GM12878 (cell line): ENCODE measurements at regions not wholly inside any gene's neighbourhood (a gene's known extent, or its start where the extent isn't known, plus 50 kb on each side); places are given as distances from the start of the nearest gene placed in this dataset.

Experiments
- ATAC-seq: fragments of 200-7000 bp; cut with Tn5 transposase; 3 replicates; pipeline ENCODE4 v1.9.1; 2020; ENCODE audit warnings: mild to moderate bottlenecking, moderate library complexity
- BruUV-seq: library from RNA; stranded (reverse); fragments of 400-500 nt; replicated peaks from 2 replicates; lab custom pipeline; 2021; lab: Mats Ljungman, UMichigan
- CTCF ChIA-PET: fragments of 300-600 bp; sonication (Branson Sonifier 250); formaldehyde crosslinking; extraction: SDS; loops from one replicate; lab custom pipeline; 2021; ENCODE audit warnings: inconsistent platforms; lab: Yijun Ruan, JAX
- POLR2A ChIA-PET: fragments of 350-600 bp; formaldehyde crosslinking; extraction: SDS; loops from one replicate; lab custom pipeline; 2021; ENCODE audit warnings: inconsistent platforms; lab: Charles Lee
- RAD21 ChIA-PET: fragments of 300-600 bp; sonication (Branson Sonifier 250); formaldehyde crosslinking; loops from one replicate; lab custom pipeline; 2023; ENCODE audit warnings: antibody characterized with exemption; ENCODE audit not compliant: unreplicated experiment; lab: Charles Lee
- SMC1A ChIA-PET: fragments of 300-600 bp; sonication (Branson Sonifier 250); formaldehyde crosslinking; loops from one replicate; lab custom pipeline; 2023; ENCODE audit not compliant: unreplicated experiment, uncharacterized antibody; lab: Charles Lee
- DNase-seq: peaks from one replicate; pipeline ENCODE4 v3.0.0-alpha.2; 2011; ENCODE audit warnings: low read depth, low spot score
- FAIRE-seq: peaks from 3 replicates; lab custom pipeline; 2011; peaks lifted over from hg19 to GRCh38; lab: Jason Lieb, UNC
- H2AFZ ChIP-seq: 2 replicates; pipeline ENCODE4 v1.6.0; 2011; ENCODE audit warnings: low read depth, low read length, control low read depth; ENCODE audit not compliant: control insufficient read depth
- H3K27ac ChIP-seq: 2 replicates; pipeline ENCODE4 v1.5.1; 2011; ENCODE audit warnings: control low read depth; ENCODE audit not compliant: control insufficient read depth, insufficient read depth
- H3K27me3 ChIP-seq, 2 experiments: replicated peaks in 1 of 2; 2 replicates each; pipeline versions ENCODE4 v1.6.0 to v1.6.1; 2011; ENCODE audit warnings: low read length in 1 of 2; ENCODE audit not compliant: control insufficient read depth in 2 of 2, insufficient read depth in 2 of 2
- H3K36me3 ChIP-seq, 2 experiments: 2 replicates each; pipeline ENCODE4 v1.5.1; 2011; ENCODE audit warnings: low read length in 1 of 2; ENCODE audit not compliant: control insufficient read depth in 2 of 2, insufficient read depth in 2 of 2
- H3K4me1 ChIP-seq: 2 replicates; pipeline ENCODE4 v1.6.1; 2011; ENCODE audit warnings: mild to moderate bottlenecking, low read length, moderate library complexity, mixed read lengths; ENCODE audit not compliant: control insufficient read depth, insufficient read depth
- H3K4me2 ChIP-seq: 2 replicates; pipeline ENCODE4 v1.6.0; 2011; ENCODE audit warnings: control low read depth; ENCODE audit not compliant: control insufficient read depth, insufficient read depth
- H3K4me3 ChIP-seq: fragments of 200-600 bp; sonication (generic); 2 replicates; pipeline ENCODE4 v1.5.1; 2016
- H3K79me2 ChIP-seq: 2 replicates; pipeline ENCODE4 v1.6.0; 2011; ENCODE audit warnings: low read length; ENCODE audit not compliant: control insufficient read depth, insufficient read depth
- H3K9ac ChIP-seq: 2 replicates; pipeline ENCODE4 v1.8.0; 2011; ENCODE audit warnings: low read length, control low read depth, mixed read lengths; ENCODE audit not compliant: control insufficient read depth, insufficient read depth
- H3K9me3 ChIP-seq: replicated peaks from 3 replicates; pipeline ENCODE4 v1.5.1; 2011; ENCODE audit warnings: mild to moderate bottlenecking, low read length; ENCODE audit not compliant: control insufficient read depth, insufficient read depth
- H4K20me1 ChIP-seq: 2 replicates; pipeline ENCODE4 v1.6.0; 2011; ENCODE audit not compliant: control insufficient read depth, insufficient read depth
- E2F4 ChIP-seq: IDR thresholded peaks from 2 replicates; pipeline ENCODE4 v1.6.1; 2012; ENCODE audit warnings: low read depth, low read length, improper control_type of control experiment
- REST ChIP-seq: IDR thresholded peaks from 2 replicates; pipeline ENCODE4 v1.6.1; 2012; ENCODE audit warnings: mild to moderate bottlenecking, low read depth, low read length
- WGBS: methylation state at CpG from one replicate; pipeline ENCODE4 v1.1.6; 2016; ENCODE audit warnings: low lambda C conversion rate; ENCODE audit not compliant: insufficient replicate concordance, insufficient coverage; ENCODE audit errors: missing lambda C conversion rate; 5-methylcytosine and 5-hydroxymethylcytosine counted together
- in situ Hi-C: fragments of 300-500 bp; cut with MboI; formaldehyde crosslinking; loops from 9 replicates; pipeline ENCODE4 v1.14.3; 2018; ENCODE audit warnings: mixed read lengths
- intact Hi-C: fragments of 100-400 bp; cut with micrococcal nuclease; formaldehyde crosslinking; loops from one replicate; pipeline ENCODE4 v1.14.2; 2022; ENCODE audit not compliant: unreplicated experiment

GRCh38 chr12:107955966-107956643 lies 173.0 kb upstream of the WSCD2 start:
- Histone ChIP-seq H3K9ac (no peak overlapping the region), H4K20me1 (no peaks in the 10 kb centered on the region), H3K4me3 (no peak overlapping the region), H3K27me3 (peaks cover 0 to 2% of the 10 kb centered on the region in 2 experiments; a peak in 1 of 4 replicates), H3K4me2 (no peak overlapping the region), H3K9me3 (no peaks in the 10 kb centered on the region), H3K4me1 (no peaks in the 10 kb centered on the region), H3K36me3 (no peaks in the 10 kb centered on the region), H3K27ac (no peak overlapping the region), H2AFZ (no peak overlapping the region), H3K79me2 (no peaks in the 10 kb centered on the region)
- no peak for DNase-seq
- BruUV-seq: no TSS peak
- intact Hi-C loops (no loop called here), in situ Hi-C loops (no loop called here)
- FAIRE-seq: no peak
- ChIA-PET POLR2A (no interaction called here), RAD21 (no interaction called here), SMC1A (no interaction called here), CTCF (interaction anchor here (0.9 kb wide), 1 partner anchor 379 kb away, joined by 3 read pairs; no protein-coding TSS in a partner anchor)
- no peak for TF ChIP-seq E2F4
- TF ChIP-seq REST: peak; percentile 76
- ATAC-seq: no peak
- WGBS: 23% methylated on average over 6 of the region's 6 CpGs
